H7 (cell line): ENCODE measurements at regions not wholly inside any gene's neighbourhood (a gene's known extent, or its start where the extent isn't known, plus 50 kb on each side); places are given as distances from the start of the nearest gene placed in this dataset.
A peak's percentile ranks its signal among the peaks of the same experiment; 100 is the strongest.
"Not testable (repeated sequence)": the region's sequence is repeated elsewhere in the genome, so short reads cannot be mapped to it uniquely, and the experiment has no call there.

Source experiments
- DNase-seq: peaks from one replicate; pipeline ENCODE4 v3.0.0; 2012
- H3K27me3 ChIP-seq: 2 replicates; pipeline ENCODE4 v1.6.0; 2011; ENCODE audit warnings: mild to moderate bottlenecking, low read length; ENCODE audit not compliant: control insufficient read depth, insufficient read depth
- H3K36me3 ChIP-seq: replicated peaks from 2 replicates; pipeline ENCODE4 v1.5.1; 2011; ENCODE audit warnings: low read length; ENCODE audit not compliant: control insufficient read depth, insufficient read depth
- H3K4me3 ChIP-seq: 2 replicates; pipeline ENCODE4 v1.5.1; 2011; ENCODE audit warnings: low read depth, mild to moderate bottlenecking, control low read depth, low read length, moderate library complexity; ENCODE audit not compliant: insufficient read depth

DNA sequence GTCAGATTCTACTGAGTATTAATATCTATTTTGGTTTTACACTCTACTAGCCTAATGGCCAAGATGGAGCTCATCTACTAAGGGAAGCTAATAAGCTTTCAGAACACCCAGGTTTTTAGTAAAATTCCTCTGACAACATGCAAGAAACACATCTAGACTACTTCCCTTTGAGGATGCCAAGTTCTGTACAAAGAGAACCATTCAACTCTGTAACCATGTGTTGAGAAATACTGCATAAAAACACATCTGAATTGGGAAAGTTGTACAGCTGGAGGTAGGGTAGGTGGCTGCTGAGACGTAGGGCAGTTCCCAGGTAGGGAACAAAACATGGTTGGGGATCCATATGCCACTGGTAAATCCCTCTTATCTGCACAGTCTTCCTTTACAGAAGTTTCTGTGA lies 66.2 kb downstream of the SC5D start:
- DNase-seq, result no peak
- H3K36me3 ChIP-seq, result no peaks in the 10 kb centered on the region
- no peaks in the 10 kb centered on the region; the same call in 1 of the 2 replicates for H3K27me3 ChIP-seq
- H3K4me3 ChIP-seq, result no peak overlapping the region

DNA sequence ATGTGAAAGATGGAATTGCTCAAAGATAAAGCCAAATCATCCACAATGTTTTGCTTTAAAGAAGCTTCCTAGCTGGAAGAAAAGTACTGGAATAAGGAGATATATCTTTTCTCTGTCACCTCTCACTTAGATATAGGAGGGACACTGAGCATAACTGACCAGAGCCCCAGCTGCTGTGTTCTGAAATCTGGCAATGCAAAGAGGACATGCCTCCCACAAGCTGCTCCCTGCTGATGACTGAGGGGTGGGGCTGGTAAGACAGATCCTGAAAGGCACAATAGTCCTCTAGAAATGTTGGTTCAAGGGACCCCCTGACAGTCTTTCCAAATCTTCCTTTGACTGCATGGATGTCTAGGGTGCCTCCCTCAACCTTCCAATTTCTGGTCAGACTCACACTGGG lies 67.0 kb downstream of the SC5D start:
- DNase-seq, result peak; percentile 12
- Histone ChIP-seq H3K4me3 (no peak overlapping the region), H3K36me3 (no peaks in the 10 kb centered on the region), H3K27me3 (no peaks in the 10 kb centered on the region; the same call in 1 of the 2 replicates)

DNA sequence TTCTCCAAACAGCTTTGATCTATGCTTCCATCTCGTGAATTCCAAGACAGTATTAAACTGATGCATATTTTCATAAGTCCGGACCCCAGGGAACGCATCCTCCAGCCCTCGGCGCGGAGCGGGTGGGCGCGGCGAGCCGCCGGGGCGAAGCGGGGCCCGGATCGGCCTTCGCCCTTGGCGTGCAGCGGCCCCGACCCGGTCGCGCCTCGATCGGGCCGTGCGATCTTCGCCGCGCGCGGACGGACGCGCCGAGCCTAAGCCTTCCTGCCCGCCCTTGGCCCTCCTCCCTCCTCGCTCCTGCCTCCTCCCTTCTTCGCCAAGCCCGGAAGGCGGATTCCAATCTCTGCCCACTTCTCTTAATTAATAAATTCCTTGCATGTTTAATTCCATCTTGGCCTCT lies 70.4 kb downstream of the SC5D start:
- H3K27me3 ChIP-seq, H3K4me3 ChIP-seq, DNase-seq, H3K36me3 ChIP-seq: not testable (repeated sequence)

DNA sequence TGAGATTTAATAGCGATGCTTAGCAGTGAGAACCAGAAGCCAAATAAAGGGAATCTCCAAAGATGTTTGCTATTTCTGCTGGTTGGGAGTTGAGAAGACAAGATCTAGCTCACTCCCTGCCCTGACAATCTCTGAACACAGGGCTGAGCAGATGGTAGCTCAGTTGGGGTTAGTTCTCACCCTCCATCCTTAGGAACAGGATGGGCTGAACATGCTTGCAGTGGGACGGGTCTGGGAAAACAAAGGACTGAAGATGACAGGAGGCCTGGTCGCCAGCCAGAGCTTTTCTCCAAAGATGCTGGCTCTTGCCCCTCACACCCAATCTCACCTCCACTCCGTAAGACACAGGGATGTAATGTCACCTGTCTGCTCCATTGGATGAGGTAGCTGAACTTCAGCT lies 72.7 kb downstream of the SC5D start:
- no peaks in the 10 kb centered on the region for H3K36me3 ChIP-seq
- no peak for DNase-seq
- H3K4me3 ChIP-seq, result no peak overlapping the region
- H3K27me3 ChIP-seq, result no peaks in the 10 kb centered on the region; the same call in 1 of the 2 replicates

DNA sequence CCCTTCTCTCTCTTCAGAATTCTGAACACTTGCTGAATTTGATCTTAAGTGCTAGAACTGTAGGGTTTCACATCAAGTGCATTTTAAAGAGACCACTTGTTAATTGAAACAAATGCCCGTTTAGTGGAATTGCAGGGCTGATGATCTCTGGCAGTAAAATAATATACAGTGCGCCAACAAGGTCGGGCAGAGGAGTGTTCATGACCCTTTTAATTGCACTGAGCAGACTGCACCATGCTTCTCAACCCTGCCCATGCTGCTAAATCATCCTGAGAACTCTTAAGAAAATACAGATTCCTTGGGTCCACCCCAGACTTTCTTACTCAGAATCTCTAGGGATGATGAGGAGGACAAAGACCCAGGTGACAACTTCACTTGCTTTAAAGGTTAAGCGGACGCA lies 73.5 kb downstream of the SC5D start:
- Histone ChIP-seq H3K36me3 (no peaks in the 10 kb centered on the region), H3K27me3 (no peaks in the 10 kb centered on the region; the same call in 1 of the 2 replicates), H3K4me3 (no peak overlapping the region)
- no peak for DNase-seq

DNA sequence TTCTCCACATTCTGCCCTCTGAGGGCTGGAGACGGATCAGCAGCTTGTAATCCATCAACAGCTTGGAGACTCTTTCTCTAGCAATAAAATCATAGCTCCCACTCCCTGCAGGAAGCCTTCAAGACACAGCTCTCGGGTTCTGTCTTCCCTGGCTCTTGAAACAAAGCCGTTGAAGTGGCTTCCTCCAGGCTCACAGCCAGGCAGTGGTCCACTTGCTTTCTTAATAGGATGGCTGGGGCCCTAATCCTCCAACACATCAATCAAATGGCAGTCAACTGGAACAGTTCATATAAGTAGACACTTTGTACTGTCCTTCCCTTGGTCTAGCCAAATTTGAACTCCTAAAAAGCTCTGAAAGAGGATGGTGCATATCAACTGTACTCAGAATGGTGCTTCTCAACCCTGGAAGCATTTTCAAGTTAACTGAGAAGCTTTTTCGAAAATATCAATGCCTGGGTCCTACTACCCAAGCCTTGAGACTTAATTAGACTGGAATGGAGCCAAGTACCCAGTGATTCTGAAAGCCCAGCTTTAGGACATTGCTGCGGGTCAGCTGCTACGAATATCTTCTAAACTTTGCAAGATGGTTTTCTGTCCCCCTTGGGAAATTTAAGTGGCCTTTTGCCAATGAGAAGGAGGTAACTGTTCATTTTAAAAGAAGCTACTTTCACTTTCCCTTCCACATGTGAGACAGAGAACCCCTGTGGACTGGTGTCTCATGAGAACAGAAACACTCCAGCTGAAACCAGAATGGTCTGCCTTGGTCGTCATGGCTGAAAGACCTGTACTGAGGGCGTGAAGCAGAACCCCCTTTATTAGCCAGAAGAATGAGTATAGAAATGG lies 74.7 kb downstream of the SC5D start:
- no peaks in the 10 kb centered on the region; the same call in 1 of the 2 replicates for H3K27me3 ChIP-seq
- DNase-seq, result no peak
- H3K36me3 ChIP-seq, result no peaks in the 10 kb centered on the region
- no peak overlapping the region for H3K4me3 ChIP-seq

DNA sequence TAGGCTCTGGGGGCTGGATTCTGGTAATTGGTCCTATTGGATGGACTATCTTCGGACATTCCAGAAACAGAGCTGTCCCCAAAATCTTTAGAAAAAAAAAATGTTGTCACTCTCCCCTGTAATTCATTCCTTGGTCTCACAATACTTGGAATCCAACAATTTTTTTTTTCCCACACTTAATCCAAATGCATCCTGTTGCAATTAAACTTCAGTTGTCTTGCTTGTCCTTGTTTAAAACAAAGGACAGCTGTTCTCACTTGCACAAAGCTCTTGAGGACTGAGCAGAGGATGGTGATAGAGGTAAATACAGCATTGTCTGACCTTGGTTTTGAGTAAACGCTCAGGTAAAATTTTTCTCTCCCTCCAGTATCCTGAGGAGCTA lies 75.3 kb downstream of the SC5D start:
- no peaks in the 10 kb centered on the region; the same call in 1 of the 2 replicates for H3K27me3 ChIP-seq
- H3K36me3 ChIP-seq, result no peaks in the 10 kb centered on the region
- DNase-seq, result no peak
- no peak overlapping the region for H3K4me3 ChIP-seq

DNA sequence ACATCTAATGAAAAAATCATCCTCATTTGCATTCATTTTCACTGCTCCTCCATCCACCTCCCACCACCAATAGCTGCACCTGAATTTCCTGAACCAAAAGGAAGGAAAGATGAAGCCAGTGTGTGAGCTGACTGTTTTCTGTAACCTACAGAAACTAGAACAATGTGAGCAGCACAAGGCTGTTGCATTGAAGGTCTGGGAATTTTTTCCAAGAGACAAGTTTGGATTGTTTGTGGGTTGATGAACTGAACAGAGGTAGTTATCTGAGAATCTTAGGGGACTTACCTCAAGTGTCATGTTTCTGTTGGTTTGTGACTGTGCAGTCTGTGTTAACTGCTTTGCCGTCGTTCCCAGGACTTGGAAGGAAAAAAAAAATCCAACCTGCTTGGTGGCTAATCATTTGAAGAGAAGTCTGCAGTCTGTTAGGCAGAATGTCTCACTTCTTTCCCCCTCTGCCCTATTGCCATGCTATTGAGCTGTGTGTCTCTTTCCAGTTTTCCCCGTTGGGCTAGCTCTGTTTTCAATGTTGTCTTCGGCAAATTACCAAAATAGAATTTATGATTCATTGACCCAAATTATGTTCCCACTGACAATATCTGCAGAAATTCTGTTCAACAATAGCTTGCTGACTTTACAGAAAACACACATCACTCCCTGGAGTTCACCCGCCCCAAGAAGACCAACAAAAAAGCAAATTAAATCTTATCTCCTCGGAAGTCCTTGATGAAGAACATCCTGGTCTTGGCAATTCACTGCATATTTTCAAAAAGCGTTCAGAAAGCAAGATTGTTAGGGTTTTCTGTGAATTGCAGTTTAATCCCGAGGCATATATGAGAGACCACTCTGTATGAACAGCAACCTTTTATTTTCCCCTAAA lies 76.0 kb downstream of the SC5D start:
- Histone ChIP-seq H3K36me3 (no peaks in the 10 kb centered on the region), H3K27me3 (no peaks in the 10 kb centered on the region; the same call in 1 of the 2 replicates), H3K4me3 (no peak overlapping the region)
- no peak for DNase-seq

DNA sequence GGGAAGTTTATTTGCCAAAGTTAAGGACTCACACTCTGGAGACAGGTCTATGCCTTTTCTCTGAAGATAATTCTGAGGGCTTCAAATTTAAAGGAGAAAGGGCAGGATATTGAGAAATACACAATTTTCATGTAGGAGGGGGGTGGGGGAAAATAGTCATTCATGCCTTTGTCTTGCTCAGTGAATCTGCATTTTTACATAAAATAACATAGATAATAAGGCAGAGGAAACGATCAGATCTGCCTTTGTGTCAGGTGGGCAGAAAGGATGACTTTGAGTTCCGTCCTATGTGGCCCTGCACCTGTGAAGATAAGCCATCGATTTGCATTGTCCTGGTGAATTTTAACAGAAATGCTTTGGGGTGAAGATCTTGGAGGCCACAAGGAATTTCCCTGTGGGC lies 76.8 kb downstream of the SC5D start:
- Histone ChIP-seq H3K36me3 (no peaks in the 10 kb centered on the region), H3K4me3 (no peak overlapping the region), H3K27me3 (no peaks in the 10 kb centered on the region)
- DNase-seq, result no peak

DNA sequence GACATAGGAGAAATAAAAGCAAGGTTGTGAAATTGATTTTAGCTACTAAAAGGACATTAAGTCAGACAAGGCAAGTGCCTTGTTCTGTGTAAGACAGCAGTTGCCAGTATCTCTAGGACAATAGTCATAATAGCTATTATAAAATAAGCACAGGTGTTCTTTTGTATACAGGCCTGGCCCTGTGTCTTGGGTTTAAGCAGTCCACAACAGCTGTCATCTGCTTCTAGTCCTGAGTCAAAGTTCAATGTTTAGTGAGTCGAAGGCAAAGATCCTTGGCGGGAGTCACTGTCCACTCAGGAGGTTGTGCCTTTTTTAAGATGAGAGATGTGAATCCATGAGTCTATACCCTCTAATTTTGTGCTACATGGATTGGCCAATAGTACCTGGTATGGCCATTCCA lies 79.5 kb downstream of the SC5D start:
- no peaks in the 10 kb centered on the region for H3K27me3 ChIP-seq
- DNase-seq, result no peak

DNA sequence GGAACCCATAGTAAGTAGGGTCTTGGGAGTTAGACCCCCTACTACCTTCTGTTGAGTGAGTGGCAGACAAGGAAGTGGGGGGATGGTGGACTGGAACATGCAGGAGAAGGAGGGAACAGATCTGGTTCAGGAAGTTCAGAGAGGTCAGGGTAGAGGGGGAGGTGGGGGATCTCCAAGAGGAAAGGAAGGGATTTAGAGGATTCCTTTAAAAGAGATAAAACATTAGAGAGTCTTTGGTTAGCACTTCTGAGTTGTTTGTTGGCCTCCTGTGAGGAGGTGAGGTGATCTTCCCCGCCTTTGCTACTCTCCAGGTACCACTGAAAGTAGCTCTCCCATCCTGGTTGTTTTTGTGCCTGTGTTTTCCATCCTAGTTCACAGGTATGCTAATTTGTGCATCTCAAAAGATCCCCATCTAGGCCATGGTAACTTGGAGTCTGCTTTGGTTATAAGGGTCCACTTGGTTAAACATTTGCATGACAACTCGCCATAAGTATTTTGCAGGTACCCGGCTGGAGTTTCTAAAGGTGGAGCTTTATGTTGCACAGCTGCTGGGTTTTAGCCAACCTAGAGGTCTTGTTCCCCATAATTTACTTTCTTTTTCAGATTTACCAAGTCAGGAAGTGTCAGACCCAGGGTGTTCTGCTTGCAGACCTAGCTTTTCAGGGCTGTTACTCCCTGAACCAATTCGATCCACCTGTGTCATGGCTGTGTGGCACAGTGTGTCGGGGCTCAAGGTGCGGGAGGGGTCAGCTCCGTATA lies 79.3 kb upstream of the SORL1 start:
- no peak for DNase-seq
- H3K36me3 ChIP-seq, result no peaks in the 10 kb centered on the region
- no peak overlapping the region for H3K4me3 ChIP-seq
- H3K27me3 ChIP-seq, result no peaks in the 10 kb centered on the region

More for the DNA sequence above, 79.5 kb downstream of the SC5D start:
- Histone ChIP-seq H3K4me3 (no peak overlapping the region), H3K36me3 (no peaks in the 10 kb centered on the region)

DNA sequence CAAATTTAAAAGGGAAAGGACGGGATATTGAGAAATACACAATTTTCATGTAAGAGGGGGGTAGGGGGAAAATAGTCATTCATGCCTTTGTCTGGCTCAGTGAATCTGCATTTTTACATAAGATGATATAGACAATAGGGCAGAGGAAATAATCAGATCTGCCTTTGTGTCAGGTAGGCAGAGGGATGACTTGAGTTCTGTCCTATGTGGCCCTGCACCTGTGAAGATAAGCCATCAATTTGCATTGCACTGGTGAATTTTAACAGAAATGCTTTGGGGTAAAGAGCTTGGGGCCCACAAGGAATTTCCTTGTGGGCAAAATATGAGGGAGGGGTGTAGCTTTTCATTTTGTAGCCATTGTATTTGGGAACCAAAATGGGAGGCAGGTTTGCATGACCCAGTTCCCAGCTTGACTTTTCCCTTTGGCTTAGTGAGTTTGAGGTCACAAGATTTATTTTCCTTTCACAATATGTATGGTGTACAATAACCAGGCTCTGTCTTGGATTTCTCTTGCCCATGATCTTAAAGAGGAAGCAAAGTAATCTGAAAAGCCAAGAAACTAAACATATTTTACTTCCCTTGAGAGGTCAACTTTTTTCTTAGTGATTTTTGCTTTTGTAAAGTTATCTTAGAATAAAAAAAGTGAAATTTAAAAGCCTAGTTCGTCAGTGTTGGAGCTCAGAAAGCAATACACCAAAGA lies 77.7 kb upstream of the SORL1 start:
- no peak for DNase-seq
- no peak overlapping the region for H3K4me3 ChIP-seq
- H3K27me3 ChIP-seq, result no peaks in the 10 kb centered on the region
- no peaks in the 10 kb centered on the region for H3K36me3 ChIP-seq

DNA sequence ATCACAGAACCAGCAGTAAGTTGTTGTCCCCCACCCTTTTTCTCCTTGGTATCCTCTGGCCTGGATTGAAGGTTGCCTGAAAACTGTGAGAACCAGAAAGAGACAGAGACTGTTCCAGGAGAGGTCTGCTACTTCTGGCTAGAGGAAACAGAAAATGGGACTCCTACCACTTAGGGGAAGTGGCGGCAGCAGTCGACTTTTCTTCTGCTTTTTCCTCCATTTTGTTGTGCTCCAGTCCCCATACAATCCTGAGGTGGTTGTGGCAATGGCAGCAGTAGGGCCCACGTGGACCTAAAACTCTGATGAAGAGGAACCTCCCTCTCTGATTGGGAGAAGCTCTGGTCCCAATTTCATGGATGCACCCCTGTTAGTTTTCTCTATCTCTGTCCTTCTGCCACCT lies 76.0 kb upstream of the SORL1 start:
- H3K4me3 ChIP-seq, result no peak overlapping the region
- H3K36me3 ChIP-seq, result no peaks in the 10 kb centered on the region
- no peaks in the 10 kb centered on the region for H3K27me3 ChIP-seq
- DNase-seq, result no peak
